ENCODE measurements at regions not wholly inside any gene's neighbourhood (a gene's known extent, or its start where the extent isn't known, plus 50 kb on each side); places are given as distances from the start of the nearest gene placed in this dataset.

GRCh38 chr5:56327809-56328208 is 94.7 kb upstream of the ANKRD55 start:
- Histone ChIP-seq H3K27me3 (ENCODE audit: control insufficient read depth in 1 of 2, insufficient read depth in 2 of 2, low read length in 1 of 2) (no peaks in the 10 kb centered on the region), H3K36me3 (ENCODE audit: control insufficient read depth in 1 of 2, insufficient read depth in 2 of 2, low read length in 1 of 2) (no peaks in the 10 kb centered on the region), H3K4me3 (ENCODE audit: low read length in 2 of 2) (no peak overlapping the region), H3K9me3 (ENCODE audit: control insufficient read depth, low read length) (no peaks in the 10 kb centered on the region), H3K4me1 (ENCODE audit: control insufficient read depth in 1 of 2, insufficient read depth in 2 of 2, low read length in 2 of 2) (peaks cover 0 to 4% of the 10 kb centered on the region in 2 donors), H3K27ac (ENCODE audit: low read depth in 1 of 2, low read length in 2 of 2) (no peak overlapping the region)
- DNase-seq: no peak
- intact Hi-C loops (cut with DNase I): no loop called here
- no peak for ATAC-seq (ENCODE audit: low FRiP score)
- WGBS, 2 donors: 36 to 37% methylated on average over 6 of the region's 6 CpGs

GRCh38 chr5:56326770-56327169 is 93.6 kb upstream of the ANKRD55 start:
- Histone ChIP-seq H3K27ac (ENCODE audit: low read depth in 1 of 2, low read length in 2 of 2) (no peak overlapping the region), H3K36me3 (ENCODE audit: control insufficient read depth in 1 of 2, insufficient read depth in 2 of 2, low read length in 1 of 2) (no peaks in the 10 kb centered on the region), H3K4me3 (ENCODE audit: low read length in 2 of 2) (no peak overlapping the region), H3K9me3 (ENCODE audit: control insufficient read depth, low read length) (no peaks in the 10 kb centered on the region), H3K27me3 (ENCODE audit: control insufficient read depth in 1 of 2, insufficient read depth in 2 of 2, low read length in 1 of 2) (no peaks in the 10 kb centered on the region), H3K4me1 (ENCODE audit: control insufficient read depth in 1 of 2, insufficient read depth in 2 of 2, low read length in 2 of 2) (peaks cover 0 to 4% of the 10 kb centered on the region in 2 donors)
- ATAC-seq (ENCODE audit: low FRiP score) (no peak), DNase-seq (no peak)
- intact Hi-C loops (cut with DNase I): no loop called here
- WGBS, 2 donors: 97 to 99% methylated on average over 3 of the region's 3 CpGs

GRCh38 chr5:56326116-56326515 is 93.0 kb upstream of the ANKRD55 start:
- H3K9me3 ChIP-seq (ENCODE audit: control insufficient read depth, low read length): no peaks in the 10 kb centered on the region
- DNase-seq (no peak), ATAC-seq (ENCODE audit: low FRiP score) (no peak)
- H3K4me3 ChIP-seq (ENCODE audit: low read length in 2 of 2): no peak overlapping the region
- no peaks in the 10 kb centered on the region for H3K36me3 ChIP-seq (ENCODE audit: control insufficient read depth in 1 of 2, insufficient read depth in 2 of 2, low read length in 1 of 2)
- intact Hi-C loops (cut with DNase I): no loop called here
- H3K4me1 ChIP-seq (ENCODE audit: control insufficient read depth in 1 of 2, insufficient read depth in 2 of 2, low read length in 2 of 2): peaks cover 0 to 4% of the 10 kb centered on the region in 2 donors
- no peaks in the 10 kb centered on the region for H3K27me3 ChIP-seq (ENCODE audit: control insufficient read depth in 1 of 2, insufficient read depth in 2 of 2, low read length in 1 of 2)
- H3K27ac ChIP-seq (ENCODE audit: low read depth in 1 of 2, low read length in 2 of 2): no peak overlapping the region

GRCh38 chr5:56325039-56325438 is 91.9 kb upstream of the ANKRD55 start:
- Histone ChIP-seq H3K27ac (ENCODE audit: low read depth in 1 of 2, low read length in 2 of 2) (no peak overlapping the region), H3K36me3 (ENCODE audit: control insufficient read depth in 1 of 2, insufficient read depth in 2 of 2, low read length in 1 of 2) (no peaks in the 10 kb centered on the region), H3K4me3 (ENCODE audit: low read length in 2 of 2) (no peak overlapping the region), H3K4me1 (ENCODE audit: control insufficient read depth in 1 of 2, insufficient read depth in 2 of 2, low read length in 2 of 2) (peaks cover 0 to 2% of the 10 kb centered on the region in 2 donors), H3K27me3 (ENCODE audit: control insufficient read depth in 1 of 2, insufficient read depth in 2 of 2, low read length in 1 of 2) (no peaks in the 10 kb centered on the region), H3K9me3 (ENCODE audit: control insufficient read depth, low read length) (no peaks in the 10 kb centered on the region)
- intact Hi-C loops (cut with DNase I): no loop called here
- ATAC-seq (ENCODE audit: low FRiP score) (no peak), DNase-seq (no peak)
- 90 to 93% methylated on average over 2 of the region's 2 CpGs for WGBS, 2 donors

- ATAC-seq (ENCODE audit: low FRiP score): no peak
- H3K36me3 ChIP-seq (ENCODE audit: control insufficient read depth in 1 of 2, insufficient read depth in 2 of 2, low read length in 1 of 2): no peaks in the 10 kb centered on the region
- H3K9me3 ChIP-seq (ENCODE audit: control insufficient read depth, low read length): no peaks in the 10 kb centered on the region
- H3K4me1 ChIP-seq (ENCODE audit: control insufficient read depth in 1 of 2, insufficient read depth in 2 of 2, low read length in 2 of 2): peaks cover 2 to 3% of the 10 kb centered on the region in 2 donors
- no peak overlapping the region for H3K4me3 ChIP-seq (ENCODE audit: low read length in 2 of 2)
- H3K27me3 ChIP-seq (ENCODE audit: control insufficient read depth in 1 of 2, insufficient read depth in 2 of 2, low read length in 1 of 2): no peaks in the 10 kb centered on the region
- intact Hi-C loops (cut with DNase I): no loop called here
- DNase-seq: no peak
- no peak overlapping the region for H3K27ac ChIP-seq (ENCODE audit: low read depth in 1 of 2, low read length in 2 of 2)
- WGBS, 2 donors: 34 to 41% methylated on average over 2 of the region's 2 CpGs
These were observed 90.4 kb upstream of the ANKRD55 start for GRCh38 chr5:56323505-56323904.

GRCh38 chr5:56322592-56322991 is 89.5 kb upstream of the ANKRD55 start:
- Histone ChIP-seq H3K27ac (ENCODE audit: low read depth in 1 of 2, low read length in 2 of 2) (no peak overlapping the region), H3K4me3 (ENCODE audit: low read length in 2 of 2) (no peak overlapping the region)
- no peak for DNase-seq

GRCh38 chr5:56321236-56321881 is 88.2 kb upstream of the ANKRD55 start:
- Histone ChIP-seq H3K27ac (ENCODE audit: low read depth in 1 of 2, low read length in 2 of 2) (no peak overlapping the region), H3K9me3 (ENCODE audit: control insufficient read depth, low read length) (no peaks in the 10 kb centered on the region), H3K27me3 (ENCODE audit: control insufficient read depth in 1 of 2, insufficient read depth in 2 of 2, low read length in 1 of 2) (no peaks in the 10 kb centered on the region), H3K36me3 (ENCODE audit: control insufficient read depth in 1 of 2, insufficient read depth in 2 of 2, low read length in 1 of 2) (no peaks in the 10 kb centered on the region), H3K4me3 (ENCODE audit: low read length in 2 of 2) (no peak overlapping the region), H3K4me1 (ENCODE audit: control insufficient read depth in 1 of 2, insufficient read depth in 2 of 2, low read length in 2 of 2) (peaks cover 2 to 3% of the 10 kb centered on the region in 2 donors)
- ATAC-seq (ENCODE audit: low FRiP score) (no peak), DNase-seq (no peak)
- WGBS, 2 donors: 86 to 94% methylated on average over 10 of the region's 10 CpGs
- intact Hi-C loops (cut with DNase I): no loop called here

More at GRCh38 chr5:56322592-56322991, 89.5 kb upstream of the ANKRD55 start:
- ATAC-seq (ENCODE audit: low FRiP score): no peak
- peaks cover 2 to 3% of the 10 kb centered on the region in 2 donors for H3K4me1 ChIP-seq (ENCODE audit: control insufficient read depth in 1 of 2, insufficient read depth in 2 of 2, low read length in 2 of 2)
- H3K36me3 ChIP-seq (ENCODE audit: control insufficient read depth in 1 of 2, insufficient read depth in 2 of 2, low read length in 1 of 2): no peaks in the 10 kb centered on the region
- H3K27me3 ChIP-seq (ENCODE audit: control insufficient read depth in 1 of 2, insufficient read depth in 2 of 2, low read length in 1 of 2): no peaks in the 10 kb centered on the region
- no peaks in the 10 kb centered on the region for H3K9me3 ChIP-seq (ENCODE audit: control insufficient read depth, low read length)
- 96 to 98% methylated on average over 10 of the region's 10 CpGs for WGBS, 2 donors
- intact Hi-C loops (cut with DNase I): no loop called here

GRCh38 chr5:56320686-56321085 is 87.6 kb upstream of the ANKRD55 start:
- no peak overlapping the region for H3K4me3 ChIP-seq (ENCODE audit: low read length in 2 of 2)
- peaks cover 2 to 3% of the 10 kb centered on the region in 2 donors for H3K4me1 ChIP-seq (ENCODE audit: control insufficient read depth in 1 of 2, insufficient read depth in 2 of 2, low read length in 2 of 2)
- no peaks in the 10 kb centered on the region for H3K36me3 ChIP-seq (ENCODE audit: control insufficient read depth in 1 of 2, insufficient read depth in 2 of 2, low read length in 1 of 2)
- intact Hi-C loops (cut with DNase I): no loop called here
- no peak for DNase-seq
- no peak overlapping the region for H3K27ac ChIP-seq (ENCODE audit: low read depth in 1 of 2, low read length in 2 of 2)
- H3K9me3 ChIP-seq (ENCODE audit: control insufficient read depth, low read length): no peaks in the 10 kb centered on the region
- 94 to 98% methylated on average over 3 of the region's 3 CpGs for WGBS, 2 donors
- H3K27me3 ChIP-seq (ENCODE audit: control insufficient read depth in 1 of 2, insufficient read depth in 2 of 2, low read length in 1 of 2): no peaks in the 10 kb centered on the region
- ATAC-seq (ENCODE audit: low FRiP score): no peak

- ATAC-seq (ENCODE audit: low FRiP score) (no peak), DNase-seq (peak in 1 of 2 donors; percentile 62)
- no peak overlapping the region for H3K4me3 ChIP-seq (ENCODE audit: low read length in 2 of 2)
- peaks cover 2 to 3% of the 10 kb centered on the region in 2 donors for H3K4me1 ChIP-seq (ENCODE audit: control insufficient read depth in 1 of 2, insufficient read depth in 2 of 2, low read length in 2 of 2)
- intact Hi-C loops (cut with DNase I): no loop called here
- H3K27me3 ChIP-seq (ENCODE audit: control insufficient read depth in 1 of 2, insufficient read depth in 2 of 2, low read length in 1 of 2): no peaks in the 10 kb centered on the region
- H3K36me3 ChIP-seq (ENCODE audit: control insufficient read depth in 1 of 2, insufficient read depth in 2 of 2, low read length in 1 of 2): no peaks in the 10 kb centered on the region
- no peak overlapping the region for H3K27ac ChIP-seq (ENCODE audit: low read depth in 1 of 2, low read length in 2 of 2)
- no peaks in the 10 kb centered on the region for H3K9me3 ChIP-seq (ENCODE audit: control insufficient read depth, low read length)
- 85 to 87% methylated on average over 19 of the region's 19 CpGs for WGBS, 2 donors
These were observed 86.5 kb upstream of the ANKRD55 start for GRCh38 chr5:56319526-56320181.
